DOHH2 (cell line): ENCODE measurements at regions not wholly inside any gene's neighbourhood (a gene's known extent, or its start where the extent isn't known, plus 50 kb on each side); places are given as distances from the start of the nearest gene placed in this dataset.

Experiments used
- H3F3A ChIP-seq: fragments of 200-600 bp; sonication (generic), shearing (Covaris generic); 2 replicates; pipeline ENCODE4 v1.6.0; 2016; ENCODE audit warnings: antibody characterized with exemption, mild to moderate bottlenecking; ENCODE audit not compliant: control insufficient read depth, insufficient read depth
- H3K27ac ChIP-seq: fragments of 200-600 bp; sonication (generic); 2 replicates; pipeline ENCODE4 v1.5.1; 2014; ENCODE audit warnings: low read depth, mild to moderate bottlenecking, low read length, moderate library complexity
- H3K27me3 ChIP-seq: fragments of 200-600 bp; sonication (generic); 2 replicates; pipeline ENCODE4 v1.6.1; 2014; ENCODE audit warnings: mild to moderate bottlenecking, low read length, mixed read lengths; ENCODE audit not compliant: control insufficient read depth
- H3K36me3 ChIP-seq: fragments of 200-600 bp; sonication (generic); 2 replicates; pipeline ENCODE4 v1.6.1; 2014; ENCODE audit warnings: mild to moderate bottlenecking, low read length, moderate library complexity, mixed read lengths; ENCODE audit not compliant: control insufficient read depth
- H3K4me1 ChIP-seq: fragments of 200-600 bp; sonication (generic); 2 replicates; pipeline ENCODE4 v1.6.1; 2014; ENCODE audit warnings: mild to moderate bottlenecking, low read length, mixed read lengths; ENCODE audit not compliant: control insufficient read depth
- H3K4me2 ChIP-seq: fragments of 200-600 bp; sonication (generic); 2 replicates; pipeline ENCODE4 v1.6.0; 2014; ENCODE audit warnings: mild to moderate bottlenecking, low read length, moderate library complexity
- H3K4me3 ChIP-seq: fragments of 200-600 bp; sonication (generic); 2 replicates; pipeline ENCODE4 v1.5.1; 2014; ENCODE audit warnings: mild to moderate bottlenecking, low read length, mixed read lengths
- H3K79me2 ChIP-seq: fragments of 200-600 bp; sonication (generic); 2 replicates; pipeline ENCODE4 v1.6.1; 2014; ENCODE audit warnings: mild to moderate bottlenecking, low read length, mixed read lengths; ENCODE audit not compliant: control insufficient read depth
- H3K9me2 ChIP-seq: fragments of 200-600 bp; sonication (generic); replicated peaks from 2 replicates; pipeline ENCODE4 v1.6.1; 2014; ENCODE audit warnings: mild to moderate bottlenecking, low read length, mixed read lengths; ENCODE audit not compliant: control insufficient read depth
- H3K9me3 ChIP-seq: fragments of 200-600 bp; sonication (generic); 2 replicates; pipeline ENCODE4 v1.6.1; 2014; ENCODE audit warnings: antibody characterized with exemption, low read length, mixed read lengths; ENCODE audit not compliant: control insufficient read depth, insufficient read depth
- H4K20me1 ChIP-seq: fragments of 200-600 bp; sonication (generic); 2 replicates; pipeline ENCODE4 v1.6.0; 2014; ENCODE audit warnings: low read depth, mild to moderate bottlenecking, antibody characterized with exemption, low read length, moderate library complexity; ENCODE audit not compliant: control insufficient read depth, insufficient read depth
- CTCF ChIP-seq: fragments of 200-600 bp; sonication (generic); IDR thresholded peaks from one replicate; pipeline ENCODE4 v1.5.1; 2014; ENCODE audit warnings: antibody characterized with exemption, mild to moderate bottlenecking, low read depth, low read length; ENCODE audit not compliant: poor library complexity, severe bottlenecking
- EZH2phosphoT487 ChIP-seq: fragments of 200-600 bp; sonication (generic); IDR thresholded peaks from 2 replicates; pipeline ENCODE4 v1.6.1; 2017; ENCODE audit warnings: borderline replicate concordance, mild to moderate bottlenecking, antibody characterized with exemption, low read length, moderate library complexity, mixed read lengths

DNA sequence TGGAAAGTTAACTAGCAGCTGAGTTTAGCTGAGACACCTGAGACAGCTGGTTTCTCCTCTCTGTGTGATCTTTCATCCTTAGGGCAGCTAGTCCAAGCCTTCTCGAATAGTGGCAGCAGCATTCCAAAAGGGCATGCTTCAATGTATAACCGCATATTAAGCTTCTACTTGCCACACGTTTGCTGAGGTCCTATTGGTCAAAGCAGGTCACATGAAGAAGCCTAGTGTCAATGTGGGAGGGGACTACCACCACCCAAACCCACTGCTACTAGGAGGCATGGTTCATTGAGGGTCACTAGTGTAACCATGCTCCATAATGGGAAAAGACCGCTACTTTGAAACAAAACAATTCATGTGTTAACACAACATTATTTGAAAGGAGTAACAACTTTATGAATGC is 314.9 kb upstream of the SMIM31 start:
- Histone ChIP-seq H3K27ac (no peak overlapping the region), H3K27me3 (no peaks in the 10 kb centered on the region), H3F3A (no peaks in the 10 kb centered on the region), H3K4me2 (no peak overlapping the region), H3K9me3 (no peaks in the 10 kb centered on the region), H3K9me2 (no peaks in the 10 kb centered on the region), H3K4me1 (no peaks in the 10 kb centered on the region), H3K79me2 (no peaks in the 10 kb centered on the region), H4K20me1 (no peaks in the 10 kb centered on the region), H3K4me3 (no peak overlapping the region), H3K36me3 (no peaks in the 10 kb centered on the region)
- TF ChIP-seq EZH2phosphoT487 (no peak), CTCF (no peak)

DNA sequence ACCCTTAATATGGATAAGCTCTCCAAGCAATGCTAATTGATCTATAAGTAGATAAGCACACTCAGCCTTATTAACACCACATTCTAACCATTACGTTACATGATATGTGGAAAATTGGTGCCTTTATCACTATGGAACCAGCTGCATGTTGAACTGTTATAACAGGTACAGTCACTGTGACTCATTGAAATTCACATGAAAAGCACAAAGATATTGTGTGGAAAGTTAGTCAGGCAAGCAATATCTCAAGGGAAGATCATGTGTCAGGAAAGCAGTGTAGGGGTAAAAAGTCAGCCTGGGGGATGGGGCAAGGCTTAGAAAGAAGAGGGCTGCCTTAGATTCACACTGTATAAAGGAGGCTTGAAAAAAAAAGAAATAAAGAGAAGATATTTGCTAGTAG is 313.7 kb upstream of the SMIM31 start:
- no peaks in the 10 kb centered on the region for H3K79me2 ChIP-seq
- no peaks in the 10 kb centered on the region for H4K20me1 ChIP-seq
- H3K4me3 ChIP-seq, result no peak overlapping the region
- no peaks in the 10 kb centered on the region for H3K4me1 ChIP-seq
- no peaks in the 10 kb centered on the region for H3K27me3 ChIP-seq
- TF ChIP-seq EZH2phosphoT487 (no peak), CTCF (no peak)
- no peak overlapping the region for H3K4me2 ChIP-seq
- H3F3A ChIP-seq, result no peaks in the 10 kb centered on the region
- no peaks in the 10 kb centered on the region for H3K36me3 ChIP-seq
- no peak overlapping the region for H3K27ac ChIP-seq
- H3K9me2 ChIP-seq, result no peaks in the 10 kb centered on the region
- H3K9me3 ChIP-seq, result no peaks in the 10 kb centered on the region

DNA sequence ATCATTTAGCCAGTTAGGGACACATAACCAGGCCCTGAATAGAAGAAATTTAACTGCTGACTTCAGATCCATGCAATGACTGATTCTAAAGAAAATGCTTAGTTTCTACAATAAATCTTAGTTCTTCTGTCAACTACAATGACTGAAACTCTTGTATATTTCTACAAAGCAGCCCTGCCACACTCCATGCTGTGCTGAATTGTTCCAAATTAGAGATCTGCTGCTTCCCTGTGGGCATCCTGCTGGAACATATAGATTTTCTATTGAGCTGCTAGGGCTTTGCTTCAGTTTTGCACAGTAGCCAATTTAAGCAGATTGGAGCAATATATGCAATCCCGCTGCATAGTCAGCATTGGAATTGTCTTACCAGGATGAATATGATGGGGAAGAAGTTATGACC is 312.8 kb upstream of the SMIM31 start:
- H3K9me3 ChIP-seq, result no peaks in the 10 kb centered on the region
- no peaks in the 10 kb centered on the region for H3K79me2 ChIP-seq
- H3K9me2 ChIP-seq, result no peaks in the 10 kb centered on the region
- no peaks in the 10 kb centered on the region for H3F3A ChIP-seq
- no peak overlapping the region for H3K4me2 ChIP-seq
- TF ChIP-seq EZH2phosphoT487, result no peak
- no peak for TF ChIP-seq CTCF
- no peaks in the 10 kb centered on the region for H3K36me3 ChIP-seq
- no peak overlapping the region for H3K27ac ChIP-seq
- H4K20me1 ChIP-seq, result no peaks in the 10 kb centered on the region
- no peaks in the 10 kb centered on the region for H3K4me1 ChIP-seq
- no peaks in the 10 kb centered on the region for H3K27me3 ChIP-seq
- H3K4me3 ChIP-seq, result no peak overlapping the region

GRCh38 chr4:164442180-164442579 is 311.8 kb upstream of the SMIM31 start:
- H3K4me3 ChIP-seq, result no peak overlapping the region
- no peaks in the 10 kb centered on the region for H3F3A ChIP-seq
- no peaks in the 10 kb centered on the region for H3K9me2 ChIP-seq
- H4K20me1 ChIP-seq, result no peaks in the 10 kb centered on the region
- no peaks in the 10 kb centered on the region for H3K36me3 ChIP-seq
- H3K4me2 ChIP-seq, result no peak overlapping the region
- no peaks in the 10 kb centered on the region for H3K27me3 ChIP-seq
- no peaks in the 10 kb centered on the region for H3K9me3 ChIP-seq
- no peaks in the 10 kb centered on the region for H3K79me2 ChIP-seq
- H3K27ac ChIP-seq, result no peak overlapping the region
- no peak for TF ChIP-seq CTCF
- no peak for TF ChIP-seq EZH2phosphoT487
- H3K4me1 ChIP-seq, result no peaks in the 10 kb centered on the region
